Fibroblast of upper back skin (primary cell): ENCODE measurements at regions not wholly inside any gene's neighbourhood (a gene's known extent, or its start where the extent isn't known, plus 50 kb on each side); places are given as distances from the start of the nearest gene placed in this dataset.
A peak's percentile ranks its signal among the peaks of the same experiment; 100 is the strongest.
"Not testable (repeated sequence)": the region's sequence is repeated elsewhere in the genome, so short reads cannot be mapped to it uniquely, and the experiment has no call there.

Experiments
- DNase-seq: peaks from one replicate; pipeline ENCODE4 v3.0.0-alpha.2; 2013

DNA sequence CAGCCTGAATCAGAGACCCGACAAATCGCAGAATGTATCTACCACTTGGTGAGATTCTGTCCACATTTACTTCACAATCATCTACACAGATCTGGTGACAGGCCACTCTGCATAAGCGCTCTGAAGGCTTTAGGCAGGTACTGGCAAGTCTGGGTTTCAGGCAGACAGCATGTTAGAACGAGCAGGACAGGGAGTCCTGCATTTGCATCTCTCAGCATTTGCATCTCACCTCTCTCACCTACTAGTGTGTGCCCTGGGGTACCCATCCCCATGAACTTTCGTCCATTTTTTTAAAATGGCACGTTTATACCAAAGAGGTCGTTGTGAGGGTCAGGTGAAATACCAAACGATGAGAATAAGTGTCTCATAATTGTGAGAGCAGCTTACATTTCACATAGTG is 108.2 kb downstream of the SPATA31A1 start:
- DNase-seq: not testable (repeated sequence)

DNA sequence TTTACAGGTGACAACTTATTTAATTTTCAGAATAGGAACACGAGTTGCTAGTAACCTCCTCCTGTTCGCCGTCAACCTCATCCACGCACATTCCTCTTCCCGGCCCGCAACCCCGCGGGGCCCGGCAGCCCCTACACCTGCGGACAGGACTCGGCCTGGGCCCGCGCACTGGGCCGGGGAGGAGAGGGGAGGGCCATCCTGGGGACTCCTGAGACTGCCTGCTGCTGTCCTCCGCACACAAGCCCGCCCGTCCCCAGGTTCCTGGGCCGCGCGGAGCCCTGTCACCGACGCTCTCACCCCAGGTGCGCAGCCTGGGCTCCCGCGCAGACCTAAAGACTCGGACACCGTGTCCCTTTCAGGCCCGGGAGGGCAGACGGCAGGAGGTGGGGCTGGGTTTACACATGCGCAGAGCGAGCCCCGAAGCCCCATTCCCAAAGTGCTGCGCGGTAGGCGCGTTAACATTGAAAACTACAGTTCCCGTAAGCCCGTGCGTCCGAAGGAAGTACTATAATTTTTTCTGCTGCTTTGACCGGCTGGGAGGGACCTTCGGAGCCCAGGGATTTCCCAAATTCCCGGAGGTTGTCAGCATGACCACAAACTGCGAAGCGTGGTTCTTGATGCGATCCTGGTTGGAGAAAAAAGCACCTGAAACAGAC is 108.8 kb downstream of the SPATA31A1 start:
- DNase-seq: peak; percentile 82

DNA sequence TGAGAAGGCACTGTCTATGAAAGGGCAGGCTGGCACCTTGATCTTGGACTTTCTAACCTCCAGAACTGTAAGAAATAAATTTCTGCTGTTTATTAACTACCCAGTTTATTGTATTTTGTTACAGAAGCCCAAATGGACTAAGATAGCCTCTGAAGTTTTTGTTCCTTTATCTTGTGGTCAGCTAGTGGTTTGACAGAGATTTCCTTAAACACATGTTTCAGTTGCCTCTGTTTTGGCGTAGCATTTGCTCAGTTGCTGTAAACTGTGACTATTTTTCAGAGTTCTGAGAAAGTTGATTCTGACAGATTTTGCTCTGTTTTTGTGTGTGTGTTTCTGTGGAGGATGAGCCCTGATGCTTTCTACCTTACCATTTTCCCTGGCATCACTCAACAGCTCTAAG is 119.0 kb downstream of the SPATA31A1 start:
- not testable (repeated sequence) for DNase-seq

DNA sequence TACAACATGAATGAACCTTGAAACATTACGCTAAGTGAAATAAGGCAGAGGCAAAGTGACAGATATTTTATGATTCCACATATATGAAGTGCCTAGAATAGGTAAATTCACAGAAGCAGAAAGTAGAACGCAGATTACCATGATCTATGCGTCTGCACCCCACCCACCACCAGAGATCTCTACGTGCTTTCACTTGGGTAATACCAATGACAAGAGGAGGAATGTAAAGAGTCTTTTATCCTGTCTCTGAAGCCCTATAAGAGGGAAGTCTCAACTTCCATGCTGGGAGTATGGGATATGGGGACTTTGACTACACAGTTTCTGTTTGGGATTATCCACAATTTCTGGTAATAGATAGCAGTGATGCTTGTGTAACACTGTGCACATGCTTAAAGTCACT is 127.6 kb downstream of the SPATA31A1 start:
- DNase-seq: not testable (repeated sequence)

DNA sequence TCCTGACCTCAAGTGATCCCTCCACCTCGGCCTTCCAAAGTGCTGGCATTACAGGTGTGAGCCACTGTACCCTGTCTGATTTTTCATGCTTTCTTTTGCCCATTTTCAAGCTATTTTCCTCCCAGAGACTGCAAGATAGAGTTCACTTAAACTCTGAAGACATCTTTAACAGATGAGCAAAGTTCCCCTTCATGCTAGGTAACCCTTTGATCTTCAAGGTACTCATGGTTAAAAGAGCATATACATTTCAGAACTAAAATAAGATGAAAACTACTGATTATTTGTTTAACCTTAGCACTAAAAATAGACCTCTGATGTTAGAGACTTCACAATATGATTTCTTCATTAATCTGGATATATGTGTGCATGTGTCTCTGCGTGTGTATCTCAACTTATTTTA is 128.4 kb downstream of the SPATA31A1 start:
- DNase-seq: not testable (repeated sequence)

DNA sequence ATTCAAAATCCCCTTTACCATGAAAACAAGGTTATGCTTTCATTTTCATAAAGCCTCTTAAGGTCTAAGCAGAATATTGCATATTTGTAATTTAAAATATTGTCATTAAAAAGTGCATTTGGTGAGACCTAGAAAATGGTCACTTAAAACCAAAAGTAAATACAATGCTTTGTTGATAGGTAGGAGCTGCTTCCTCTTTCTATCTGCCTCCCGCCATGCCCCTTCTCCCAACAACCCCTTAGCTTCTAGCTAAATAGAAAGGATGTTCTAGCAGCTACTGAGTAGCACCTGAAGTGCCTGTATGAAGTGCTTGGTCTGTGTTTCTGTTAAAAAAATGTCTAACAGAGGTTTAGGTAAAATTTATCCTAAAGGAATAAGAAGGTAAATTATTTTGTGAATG is 128.8 kb downstream of the SPATA31A1 start:
- not testable (repeated sequence) for DNase-seq

DNA sequence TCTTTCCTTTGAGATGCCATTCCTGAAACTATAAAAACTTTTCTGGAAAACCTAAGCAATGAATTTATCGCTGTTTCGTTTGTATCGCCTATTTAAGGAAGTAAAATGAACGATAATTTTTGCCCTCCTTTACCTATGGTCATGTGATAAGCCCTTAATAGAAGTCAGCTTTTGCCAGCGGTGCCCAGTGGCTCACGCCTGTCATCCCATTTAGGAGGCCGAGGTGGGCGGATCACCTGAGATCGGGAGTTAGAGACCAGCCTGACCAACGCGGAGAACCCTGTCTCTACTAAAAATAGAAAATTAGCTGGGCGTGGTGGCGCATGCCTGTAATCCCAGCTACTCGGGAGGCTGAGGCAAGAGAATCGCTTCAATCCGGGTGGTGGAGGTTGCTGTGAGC is 132.0 kb downstream of the SPATA31A1 start:
- not testable (repeated sequence) for DNase-seq

DNA sequence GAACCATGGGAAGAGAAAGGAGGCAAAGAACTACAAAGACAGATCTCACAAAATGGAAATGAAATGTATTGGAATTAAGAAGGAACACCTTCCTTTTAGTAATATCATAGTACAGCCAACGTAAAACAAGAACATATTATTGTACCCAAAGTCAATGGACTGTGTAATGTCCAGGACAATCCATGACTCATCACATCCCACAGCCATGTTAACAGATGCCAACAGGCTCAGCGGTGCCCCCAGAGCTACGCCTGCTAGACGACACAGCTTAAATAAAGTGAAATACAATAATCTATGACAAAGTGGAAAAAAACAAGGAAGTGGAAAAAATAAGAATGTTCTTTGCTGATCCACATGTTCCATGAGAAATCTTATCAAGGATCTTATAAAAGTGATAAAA is 140.8 kb downstream of the SPATA31A1 start:
- DNase-seq: not testable (repeated sequence)

DNA sequence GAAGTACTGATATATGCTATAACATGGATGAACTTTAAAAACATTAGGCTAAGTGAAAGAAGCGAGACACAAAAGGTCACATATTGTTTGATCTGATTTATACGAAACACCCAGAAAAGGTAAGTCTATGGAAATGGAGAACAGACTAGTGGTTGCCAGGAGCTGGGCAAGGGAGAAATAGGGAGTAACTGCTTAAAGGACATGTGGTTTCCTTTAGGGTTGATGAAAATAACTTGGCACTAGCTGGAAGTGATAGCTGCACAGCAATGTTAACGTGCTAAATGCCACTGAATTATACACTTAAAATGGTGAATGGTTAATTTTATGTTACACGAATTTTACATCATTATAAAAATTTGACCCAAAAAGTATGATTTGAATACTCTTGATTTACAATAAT is 147.7 kb downstream of the SPATA31A1 start:
- not testable (repeated sequence) for DNase-seq

DNA sequence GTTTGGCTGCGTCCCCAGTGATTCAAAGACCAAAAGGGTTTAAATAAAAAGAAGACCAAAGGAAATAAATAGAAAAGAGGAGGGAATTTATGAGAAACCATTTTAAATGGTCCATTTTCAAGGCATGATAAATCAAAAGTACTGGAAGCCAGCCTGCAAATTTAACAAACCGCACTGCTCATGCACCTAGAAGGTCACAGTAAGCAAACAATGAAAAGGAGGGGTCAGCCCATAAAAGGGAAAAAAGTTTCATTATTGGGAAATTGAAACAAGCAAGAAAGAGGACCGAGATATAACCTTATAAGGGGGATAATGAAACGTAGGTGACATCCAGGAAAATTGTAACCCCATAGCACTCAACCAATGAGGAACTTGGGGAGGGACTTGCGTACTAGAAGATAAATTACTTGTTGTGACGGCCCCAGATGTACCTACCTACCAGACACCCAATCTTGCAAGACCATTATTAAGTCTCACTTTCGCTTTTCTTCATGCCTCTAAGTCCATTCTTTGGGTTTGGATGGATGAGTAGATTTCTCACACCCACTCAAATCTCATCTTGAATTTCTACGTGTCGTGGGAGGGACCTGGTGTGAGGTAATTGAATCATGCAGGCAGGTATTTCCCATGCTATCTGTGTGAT is 172.0 kb downstream of the SPATA31A1 start:
- DNase-seq: not testable (repeated sequence)

DNA sequence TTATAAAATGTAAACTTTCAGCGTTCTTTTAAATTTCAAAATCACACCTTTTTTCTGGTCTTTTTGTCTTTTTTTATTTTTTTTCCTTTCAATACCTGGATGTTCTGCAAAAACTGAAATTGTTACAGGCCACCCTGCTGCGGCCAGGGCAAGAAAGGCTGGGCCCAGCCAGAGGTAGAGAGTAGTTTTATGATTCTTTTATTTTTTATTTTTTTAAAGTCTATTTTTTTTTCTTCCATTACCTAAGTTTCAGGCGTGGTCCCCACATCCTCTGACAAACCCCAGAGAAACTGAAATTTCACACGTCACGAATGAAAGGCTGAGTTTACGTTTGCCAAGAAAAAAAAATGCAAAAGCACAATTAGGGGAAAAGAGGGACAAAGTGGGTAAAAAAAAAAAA is 177.1 kb downstream of the SPATA31A1 start:
- not testable (repeated sequence) for DNase-seq

DNA sequence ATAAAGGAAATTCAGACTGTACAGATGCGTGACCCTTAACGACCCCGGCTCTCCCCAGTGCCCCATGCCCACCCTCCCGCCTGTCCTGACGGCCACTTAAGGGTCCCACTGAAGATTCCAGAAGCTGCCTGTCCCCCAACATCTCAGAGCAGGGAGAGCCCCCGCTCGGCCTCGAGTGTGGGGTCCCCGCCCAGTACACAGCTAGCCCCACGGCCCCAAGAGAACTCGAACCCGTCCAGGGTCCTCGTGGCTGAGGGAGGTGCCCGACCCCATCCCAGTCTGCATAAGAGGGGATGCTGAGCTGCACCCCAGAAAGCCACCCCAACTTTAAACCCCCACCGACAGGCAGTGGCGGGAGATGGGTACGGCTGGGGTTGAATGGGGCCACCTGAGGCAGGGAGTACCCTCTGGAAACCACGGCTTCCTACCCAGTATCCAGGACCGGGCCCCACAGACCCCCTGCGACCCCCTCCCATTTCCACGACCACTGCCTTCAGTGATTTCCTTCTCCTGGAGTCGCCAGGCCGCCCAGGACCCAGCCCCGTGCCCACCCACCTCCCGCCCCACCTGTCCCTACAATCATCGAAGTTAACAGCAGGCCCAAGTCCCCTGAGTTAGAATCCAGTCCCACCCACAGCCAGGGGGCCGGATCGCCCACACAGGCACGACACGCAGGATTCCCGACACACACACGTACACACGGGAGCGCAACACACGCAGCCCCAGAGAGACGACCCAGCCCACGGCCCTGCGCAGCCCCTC is 177.7 kb downstream of the SPATA31A1 start:
- not testable (repeated sequence) for DNase-seq

DNA sequence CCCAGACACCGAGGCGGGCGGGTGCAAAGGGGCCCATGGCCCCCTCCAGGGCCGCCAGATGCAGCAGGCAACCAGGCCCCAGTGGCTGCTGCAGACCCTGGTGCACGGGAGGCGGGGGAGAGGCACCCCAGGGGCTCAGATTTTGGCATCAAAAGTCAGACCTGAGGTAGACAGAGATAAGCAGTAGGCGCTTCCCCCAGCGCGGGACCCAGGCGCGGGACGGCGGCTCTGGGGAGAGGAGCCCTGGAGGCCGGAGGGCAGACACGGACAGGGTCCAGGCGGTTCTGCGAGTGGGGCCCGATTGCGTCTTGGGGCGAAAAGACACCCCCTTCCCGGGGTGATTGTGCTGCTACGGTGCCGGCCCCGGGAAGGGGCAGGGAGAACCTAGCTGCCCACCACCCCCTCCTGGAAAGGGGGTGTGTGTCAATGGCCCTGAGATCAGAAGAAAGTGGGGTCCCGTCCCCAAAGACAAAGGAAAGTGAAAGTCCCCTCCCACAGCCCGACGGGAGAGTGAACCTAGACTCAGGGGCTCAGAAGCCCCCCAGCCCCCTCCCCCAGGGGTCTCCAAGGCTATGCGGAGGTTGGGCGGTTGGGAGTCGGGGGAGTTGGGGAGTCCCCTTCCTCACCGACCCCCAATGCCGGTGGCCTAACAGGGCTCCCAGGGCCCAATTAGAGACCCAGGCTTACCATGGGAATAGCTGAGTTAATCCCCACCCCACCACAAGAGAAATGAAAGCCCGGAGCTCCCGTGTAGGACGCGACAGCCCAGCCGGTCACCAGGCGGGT is 178.5 kb downstream of the SPATA31A1 start:
- DNase-seq: not testable (repeated sequence)

DNA sequence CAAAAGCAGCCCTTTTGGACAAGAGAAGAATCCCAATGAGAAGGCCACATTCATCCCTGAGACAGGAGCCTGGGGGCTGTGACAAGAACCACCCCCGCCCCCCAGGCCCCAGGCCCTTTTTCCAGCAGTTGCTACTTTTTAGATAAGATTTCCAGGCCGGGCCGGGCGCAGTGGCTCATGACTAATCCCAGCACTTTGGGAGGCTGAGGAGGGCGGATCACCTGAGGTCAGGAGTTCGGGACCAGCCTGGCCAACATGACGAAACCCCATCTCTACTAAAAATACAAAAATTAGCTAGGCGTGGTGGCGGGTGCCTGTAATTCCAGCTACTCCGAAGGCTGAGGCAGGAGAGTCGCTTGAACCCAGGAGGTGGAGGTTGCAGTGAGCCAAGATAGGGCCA is 179.4 kb downstream of the SPATA31A1 start:
- DNase-seq: not testable (repeated sequence)

DNA sequence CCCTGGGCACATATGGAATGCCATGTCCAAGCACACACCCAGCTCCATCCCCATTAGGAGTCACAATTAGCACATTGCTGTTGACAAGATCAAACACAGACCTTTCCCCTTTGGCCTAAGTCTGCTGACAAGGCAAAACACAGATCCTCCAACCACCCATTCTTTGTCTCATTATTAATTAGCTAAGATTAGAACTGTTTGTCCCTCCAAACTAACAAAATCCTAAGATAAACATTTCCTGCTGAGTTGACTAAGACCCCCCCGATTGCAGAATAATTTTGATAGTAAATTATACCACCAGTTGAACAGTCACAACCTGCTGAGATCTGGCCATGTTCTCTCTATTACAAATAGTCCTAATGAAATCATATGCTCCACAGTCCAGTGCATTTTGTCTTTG is 186.7 kb downstream of the SPATA31A1 start:
- DNase-seq: not testable (repeated sequence)

DNA sequence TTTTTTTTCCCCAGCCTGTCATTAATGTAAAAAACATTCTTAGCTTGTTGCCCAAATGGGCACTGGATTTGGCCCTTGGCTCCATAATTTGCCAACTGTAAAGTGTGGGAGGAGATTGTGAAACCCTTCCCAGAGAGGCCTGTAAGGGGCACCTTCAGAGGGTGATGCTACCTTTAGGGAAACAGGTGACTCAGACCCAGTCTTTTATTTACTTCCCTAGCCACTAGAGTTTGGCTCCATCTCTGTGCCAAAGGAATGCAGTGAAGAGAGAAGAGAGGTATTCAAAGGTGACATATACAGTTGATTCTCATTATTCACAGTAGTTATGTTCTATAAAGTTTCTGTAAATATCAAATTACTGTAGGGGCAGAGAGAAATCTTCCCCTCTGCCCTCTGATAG is 189.6 kb downstream of the SPATA31A1 start:
- not testable (repeated sequence) for DNase-seq

DNA sequence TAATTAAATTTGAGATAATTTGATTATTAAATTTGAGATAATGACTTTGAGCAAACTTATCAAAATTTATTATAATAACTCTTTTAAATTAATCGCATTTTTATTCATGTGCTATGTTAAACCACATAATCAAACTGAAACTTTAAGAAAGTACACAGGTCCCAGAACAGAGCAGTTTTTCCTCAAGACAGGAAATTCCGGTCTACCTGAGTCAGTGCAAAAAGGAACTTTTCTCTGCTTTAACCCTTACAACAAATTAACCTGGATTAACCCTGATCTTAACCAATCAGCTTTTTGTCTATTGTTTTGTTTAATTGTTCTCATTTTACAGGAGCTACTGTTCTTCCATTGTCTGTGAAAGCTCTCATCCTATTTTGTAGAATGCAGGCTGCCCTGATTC is 195.1 kb downstream of the SPATA31A1 start:
- not testable (repeated sequence) for DNase-seq

DNA sequence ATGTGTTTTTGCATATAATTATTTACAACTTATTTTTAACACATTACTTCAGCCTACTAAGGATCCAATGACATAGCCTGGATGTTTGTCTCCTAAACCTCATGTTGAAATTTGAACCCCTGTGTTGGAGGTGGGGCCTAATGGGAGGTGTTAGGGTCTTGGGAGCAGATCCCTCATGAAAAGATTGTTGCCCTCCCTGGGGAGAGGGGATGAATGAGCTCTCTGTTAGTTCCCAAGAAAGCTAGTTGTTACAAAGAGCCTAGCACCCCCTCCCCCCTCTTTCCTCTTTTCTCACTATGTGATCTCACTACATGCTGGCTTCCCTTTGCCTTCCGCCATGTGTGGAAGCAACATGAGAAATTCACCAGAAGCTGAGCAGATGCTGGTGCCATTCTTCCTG is 196.1 kb downstream of the SPATA31A1 start:
- DNase-seq: not testable (repeated sequence)

DNA sequence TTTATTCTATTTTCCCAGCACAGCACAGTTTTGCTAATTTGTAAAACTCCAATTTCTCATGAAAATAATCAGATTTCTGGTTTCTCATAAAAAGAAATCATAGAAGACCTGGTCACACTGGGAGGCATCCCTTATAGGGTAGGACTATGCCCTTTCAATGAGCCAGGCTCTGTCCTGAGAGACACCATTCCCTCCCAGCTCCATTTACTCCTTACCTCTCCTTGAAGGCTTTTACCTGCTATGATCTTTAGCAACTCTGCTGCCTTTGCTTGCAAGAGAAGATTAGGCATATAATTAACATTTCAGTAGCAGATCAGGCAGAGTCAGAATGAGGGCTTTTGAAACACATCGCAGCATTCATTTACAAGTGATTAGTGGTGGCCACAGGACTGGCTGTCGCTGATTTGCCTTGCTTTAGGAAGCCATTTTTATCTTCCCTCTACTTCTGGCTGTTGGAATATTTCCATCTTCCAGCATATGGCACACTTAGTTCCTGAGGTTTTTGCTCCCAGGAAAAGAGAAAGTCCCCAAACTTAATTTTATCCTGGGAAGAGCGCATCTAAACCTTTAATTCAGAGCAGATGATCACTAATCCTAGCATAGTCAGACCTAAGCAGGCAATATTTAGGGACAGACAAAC is 196.9 kb downstream of the SPATA31A1 start:
- not testable (repeated sequence) for DNase-seq

DNA sequence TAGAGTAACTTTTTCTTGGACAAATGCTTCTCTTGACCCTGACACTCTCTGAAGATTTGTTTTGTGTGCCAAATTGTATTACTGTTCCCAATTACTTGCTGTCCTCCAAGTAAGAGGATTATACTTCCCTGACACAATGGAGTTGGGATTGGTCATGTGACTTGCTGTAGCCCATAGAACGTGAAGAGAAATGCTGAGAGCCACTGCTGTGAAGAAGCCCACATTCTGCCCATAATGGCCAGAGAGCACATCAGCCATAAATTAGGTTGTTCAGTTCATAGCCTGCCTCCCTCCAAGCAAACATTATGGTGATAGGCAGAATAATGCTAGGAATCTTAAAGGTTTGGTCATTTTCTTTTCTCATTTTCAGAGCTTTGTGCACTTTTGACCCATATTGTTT is 198.9 kb downstream of the SPATA31A1 start:
- DNase-seq: not testable (repeated sequence)

DNA sequence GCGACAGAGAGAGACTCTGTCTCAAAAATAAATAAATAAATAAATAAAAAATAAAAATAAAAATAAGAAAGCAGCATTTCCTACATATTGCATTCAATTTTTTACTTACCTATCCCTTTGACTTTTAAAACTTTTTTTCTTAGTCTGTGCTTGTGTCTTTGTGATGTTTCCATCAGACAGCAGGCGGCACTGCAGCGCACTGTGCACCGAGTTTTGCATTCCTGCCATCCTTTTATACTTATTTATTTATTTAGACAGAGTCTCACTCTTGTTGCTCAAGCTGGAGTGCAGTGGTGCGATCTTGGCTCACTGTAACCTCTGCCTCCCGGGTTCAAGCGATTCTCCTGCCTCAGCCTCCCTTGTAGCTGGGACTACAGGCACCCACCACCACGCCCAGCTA is 203.9 kb downstream of the SPATA31A1 start:
- DNase-seq: not testable (repeated sequence)

DNA sequence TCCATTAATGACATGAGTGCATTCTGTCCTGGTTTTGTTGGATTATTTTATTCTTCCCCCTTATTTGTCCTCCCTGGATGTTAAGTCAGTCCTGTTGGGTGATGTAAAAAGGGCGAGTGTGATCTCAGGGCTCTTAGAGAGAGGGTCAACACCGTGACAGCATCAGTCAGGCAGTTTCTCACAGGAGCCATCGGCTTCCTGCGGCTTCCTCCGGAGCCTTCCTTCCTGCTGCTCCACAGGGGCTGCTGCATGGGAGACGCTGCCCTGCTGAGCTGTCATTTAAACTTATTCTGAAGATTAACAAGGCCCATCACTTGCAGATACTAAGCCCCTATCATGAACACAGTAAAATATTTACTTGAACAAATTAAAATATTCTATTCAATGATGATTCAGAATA is 211.3 kb downstream of the SPATA31A1 start:
- not testable (repeated sequence) for DNase-seq
